ENCODE measurements at regions not wholly inside any gene's neighbourhood (a gene's known extent, or its start where the extent isn't known, plus 50 kb on each side); places are given as distances from the start of the nearest gene placed in this dataset.

DNA sequence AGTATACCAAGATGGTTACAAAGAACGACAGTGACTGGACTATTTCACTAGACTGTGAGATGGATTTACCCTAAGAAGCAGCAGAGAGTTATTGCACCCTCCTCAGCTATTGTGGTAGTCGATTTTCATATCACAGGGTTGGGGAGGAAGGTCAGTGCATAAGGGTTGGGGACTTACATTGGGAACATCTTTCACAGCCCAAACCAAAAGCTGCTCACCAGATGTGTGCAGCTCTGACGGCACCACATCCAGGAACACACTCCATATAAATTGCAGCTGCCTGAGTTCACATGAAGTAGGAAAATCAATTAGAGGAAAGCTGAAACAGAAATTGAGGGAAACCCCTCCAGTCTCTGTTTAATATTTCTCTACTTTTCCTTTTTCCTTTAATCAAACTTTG is 470.5 kb upstream of the NRSN1 start:
- TF ChIP-seq GATA3 (IDR thresholded peaks at IDR 0.05; ENCODE audit: low read depth, low read length), result no peak
- TF ChIP-seq GATA2 (IDR thresholded peaks at IDR 0.05; ENCODE audit: low read depth, low read length), result no peak
